Suprapubic skin (tissue), 4 donors: ENCODE measurements at regions not wholly inside any gene's neighbourhood (a gene's known extent, or its start where the extent isn't known, plus 50 kb on each side); places are given as distances from the start of the nearest gene placed in this dataset.

ENCODE experiments used
- DNase-seq, 2 donors: peaks; one replicate each; pipeline ENCODE4 v3.0.0-alpha.2; 2019; ENCODE audit warnings: low spot score in 2 of 2
- H3K27ac ChIP-seq: fragments of 200-600 bp; sonication (generic); one replicate; pipeline ENCODE4 v1.5.1; 2019
- H3K27me3 ChIP-seq: fragments of 200-600 bp; sonication (generic); one replicate; pipeline ENCODE4 v1.5.1; 2019
- H3K36me3 ChIP-seq: fragments of 200-600 bp; sonication (generic); one replicate; pipeline ENCODE4 v1.5.1; 2019
- H3K4me1 ChIP-seq: fragments of 200-600 bp; sonication (generic); one replicate; pipeline ENCODE4 v1.5.1; 2019
- H3K4me3 ChIP-seq: fragments of 200-600 bp; sonication (generic); one replicate; pipeline ENCODE4 v1.5.1; 2019; ENCODE audit warnings: mild to moderate bottlenecking
- H3K9me3 ChIP-seq: fragments of 200-600 bp; sonication (generic); one replicate; pipeline ENCODE4 v1.5.1; 2019
- CTCF ChIP-seq, 2 donors: fragments of 200-600 bp in 1 of 2; fragments of 450-650 bp in 1 of 2; sonication (generic) in 1 of 2; IDR thresholded peaks; one replicate each; pipeline ENCODE4 v1.5.1; 2016 to 2019; ENCODE audit warnings: antibody characterized with exemption in 2 of 2, mild to moderate bottlenecking in 1 of 2, moderate library complexity in 1 of 2
- EP300 ChIP-seq: sonication (generic); formaldehyde crosslinking; IDR thresholded peaks from one replicate; pipeline ENCODE4 v1.6.1; 2017; ENCODE audit warnings: antibody characterized with exemption
- POLR2A ChIP-seq, 2 donors: fragments of 450-650 bp; IDR thresholded peaks; one replicate each; pipeline ENCODE4 v1.6.1; 2017; ENCODE audit warnings: antibody characterized with exemption in 2 of 2, mild to moderate bottlenecking in 2 of 2, moderate library complexity in 2 of 2
- POLR2AphosphoS5 ChIP-seq, 3 donors: sonication (generic); formaldehyde crosslinking; IDR thresholded peaks; one replicate each; pipeline ENCODE4 v1.6.1; 2017; ENCODE audit warnings: antibody characterized with exemption in 3 of 3
- WGBS: methylation state at CpG from one replicate; pipeline ENCODE4 v1.1.5; 2018; 5-methylcytosine and 5-hydroxymethylcytosine counted together

- 92% methylated on average over 3 of the region's 3 CpGs for WGBS
- no peak for TF ChIP-seq CTCF (IDR thresholded peaks at IDR 0.05)
- no peak for TF ChIP-seq POLR2A (IDR thresholded peaks at IDR 0.05)
- no peak for TF ChIP-seq POLR2AphosphoS5 (IDR thresholded peaks at IDR 0.05)
- no peak for TF ChIP-seq EP300
Observed at GRCh38 chr15:58292751-58293175, 139.0 kb upstream of the LIPC start.

GRCh38 chr15:58293622-58294550 lies 137.9 kb upstream of the LIPC start:
- WGBS: 90% methylated on average over 8 of the region's 8 CpGs
- H3K4me3 ChIP-seq: no peak overlapping the region
- TF ChIP-seq POLR2AphosphoS5 (IDR thresholded peaks at IDR 0.05): no peak
- no peak for TF ChIP-seq EP300
- no peak for TF ChIP-seq POLR2A (IDR thresholded peaks at IDR 0.05)
- TF ChIP-seq CTCF (IDR thresholded peaks at IDR 0.05): no peak
- H3K36me3 ChIP-seq: no peaks in the 10 kb centered on the region
- H3K27me3 ChIP-seq: no peaks in the 10 kb centered on the region
- H3K9me3 ChIP-seq: no peaks in the 10 kb centered on the region
- no peak overlapping the region for H3K27ac ChIP-seq
- H3K4me1 ChIP-seq: no peaks in the 10 kb centered on the region
- DNase-seq: no peak

More at GRCh38 chr15:58292751-58293175, 139.0 kb upstream of the LIPC start:
- Histone ChIP-seq H3K27me3 (no peaks in the 10 kb centered on the region), H3K36me3 (no peaks in the 10 kb centered on the region), H3K27ac (no peak overlapping the region), H3K4me1 (no peaks in the 10 kb centered on the region), H3K4me3 (no peak overlapping the region), H3K9me3 (no peaks in the 10 kb centered on the region)
- no peak for DNase-seq

DNA sequence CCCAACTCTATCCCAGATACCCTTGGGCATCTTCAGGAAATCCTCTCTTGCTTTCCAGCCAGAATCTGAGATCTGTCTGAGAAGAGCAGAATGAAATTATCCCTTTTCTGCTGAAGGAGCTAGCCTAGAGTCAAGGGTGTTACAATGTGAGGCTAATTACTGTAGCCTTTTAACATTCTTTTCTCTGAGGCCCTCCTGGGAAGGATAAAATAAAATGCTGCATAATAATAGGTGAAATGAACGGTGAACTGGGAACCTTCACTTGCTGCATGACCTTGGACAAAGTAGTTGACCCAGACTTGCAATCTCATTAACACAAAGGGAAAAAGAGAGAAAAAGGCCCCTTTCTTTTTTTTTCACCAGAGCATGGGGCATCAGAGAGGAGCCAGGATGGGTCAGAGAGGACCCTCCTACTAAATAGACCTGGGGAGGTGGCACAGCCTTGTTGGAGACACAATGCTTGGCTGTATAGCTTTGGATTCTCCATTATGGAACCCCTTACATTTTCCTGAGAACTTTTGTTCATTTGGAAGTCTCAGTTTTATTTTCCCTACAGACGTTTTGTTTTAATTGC lies 137.0 kb upstream of the LIPC start:
- Histone ChIP-seq H3K36me3 (no peaks in the 10 kb centered on the region), H3K4me1 (no peaks in the 10 kb centered on the region), H3K9me3 (no peaks in the 10 kb centered on the region), H3K27me3 (no peaks in the 10 kb centered on the region), H3K27ac (no peak overlapping the region), H3K4me3 (no peak overlapping the region)
- no peak for DNase-seq
- WGBS: 78% methylated on average over 2 of the region's 2 CpGs
- TF ChIP-seq POLR2AphosphoS5 (IDR thresholded peaks at IDR 0.05) (no peak), CTCF (IDR thresholded peaks at IDR 0.05) (no peak), POLR2A (IDR thresholded peaks at IDR 0.05) (no peak), EP300 (no peak)

DNA sequence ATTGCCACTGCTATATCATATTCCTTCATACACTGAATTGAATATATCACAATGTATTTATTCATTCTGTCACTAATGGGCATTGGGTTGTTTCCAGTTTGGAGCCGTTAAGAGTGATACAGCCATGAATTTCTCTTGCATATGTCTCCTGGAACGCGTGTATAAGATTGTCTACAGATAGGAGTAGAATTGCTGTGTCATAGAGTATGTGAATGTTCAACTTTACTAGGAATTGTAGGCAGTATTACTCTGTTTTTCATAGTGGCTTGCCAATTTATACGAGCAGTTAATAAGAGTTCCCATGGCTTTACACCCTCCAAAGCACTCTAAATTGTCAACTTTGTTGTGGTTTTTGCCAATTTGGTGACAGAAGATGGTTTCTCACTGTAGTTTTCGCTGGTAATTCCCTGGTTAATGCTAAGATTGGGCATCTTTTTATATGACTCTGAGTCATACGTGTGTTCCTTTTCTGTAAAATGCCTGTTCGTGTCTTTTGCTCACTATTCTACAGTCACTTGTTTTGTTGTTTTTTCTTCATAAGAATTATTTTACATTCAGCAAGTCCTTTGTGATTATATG lies 136.1 kb upstream of the LIPC start:
- 78% methylated on average over 7 of the region's 7 CpGs for WGBS
- no peaks in the 10 kb centered on the region for H3K36me3 ChIP-seq

More for the DNA sequence above, 136.1 kb upstream of the LIPC start:
- DNase-seq: no peak
- Histone ChIP-seq H3K27ac (no peak overlapping the region), H3K4me3 (no peak overlapping the region), H3K9me3 (no peaks in the 10 kb centered on the region), H3K27me3 (no peaks in the 10 kb centered on the region), H3K4me1 (no peaks in the 10 kb centered on the region)
- TF ChIP-seq POLR2AphosphoS5 (IDR thresholded peaks at IDR 0.05) (no peak), EP300 (no peak), POLR2A (IDR thresholded peaks at IDR 0.05) (no peak), CTCF (IDR thresholded peaks at IDR 0.05) (no peak)
